ENCODE measurements at regions not wholly inside any gene's neighbourhood (a gene's known extent, or its start where the extent isn't known, plus 50 kb on each side); places are given as distances from the start of the nearest gene placed in this dataset.

- H2BK5ac ChIP-seq (ENCODE audit: low read length), result no peak overlapping the region
- no CpG with 5 or more reads among the region's 6 CpGs for WGBS, 2 donors (ENCODE audit: extremely low coverage in 2 of 2, insufficient read length in 2 of 2, insufficient replicate concordance in 1 of 2)
- no peak overlapping the region for H3K4ac ChIP-seq (ENCODE audit: low read length)
- no peak overlapping the region for H3K4me2 ChIP-seq (ENCODE audit: insufficient read depth, low read length, poor library complexity, severe bottlenecking)
- H3K9me3 ChIP-seq (replicated peaks in 1 of 2; ENCODE audit: control insufficient read depth in 2 of 2, insufficient read depth in 1 of 2, low read depth in 1 of 2, low read length in 2 of 2), result peaks cover 0 to 1% of the 10 kb centered on the region in 2 donors
- H3K79me1 ChIP-seq (ENCODE audit: low read depth, low read length), result no peaks in the 10 kb centered on the region
- H3K9ac ChIP-seq (ENCODE audit: low read depth, low read length, poor library complexity), result no peak overlapping the region
- no peaks in the 10 kb centered on the region for H3K36me3 ChIP-seq (replicated peaks in 1 of 2; ENCODE audit: control insufficient read depth in 2 of 2, insufficient read depth in 2 of 2, low read length in 2 of 2)
- H2BK12ac ChIP-seq (ENCODE audit: low read length), result no peak overlapping the region
- H3K27me3 ChIP-seq (ENCODE audit: control insufficient read depth in 3 of 3, insufficient read depth in 3 of 3, low read depth in 1 of 3, low read length in 3 of 3), result no peaks in the 10 kb centered on the region
- no peak overlapping the region for H3K18ac ChIP-seq (ENCODE audit: low read length)
- no peak for DNase-seq (ENCODE audit: low spot score)
- no peak overlapping the region for H4K8ac ChIP-seq (ENCODE audit: low read depth, low read length)
- no peak overlapping the region for H3K27ac ChIP-seq (replicated peaks; ENCODE audit: low read length)
- no peak overlapping the region for H2BK15ac ChIP-seq (ENCODE audit: low read length)
- H3K23ac ChIP-seq (ENCODE audit: low read depth, low read length, poor library complexity), result no peak overlapping the region
- H2AK5ac ChIP-seq (ENCODE audit: low read depth, low read length), result no peak overlapping the region
- no peak overlapping the region for H4K91ac ChIP-seq (ENCODE audit: low read depth, low read length, poor library complexity)
- H3K14ac ChIP-seq (ENCODE audit: low read length), result no peak overlapping the region
- no peak overlapping the region for H2AFZ ChIP-seq (ENCODE audit: low read length)
- H2BK120ac ChIP-seq (ENCODE audit: low read depth, low read length), result no peak overlapping the region
- H3K4me3 ChIP-seq (ENCODE audit: low read length in 2 of 2), result no peak overlapping the region
- no peaks in the 10 kb centered on the region for H3K4me1 ChIP-seq (ENCODE audit: control insufficient read depth in 2 of 2, insufficient read depth in 1 of 2, low read depth in 1 of 2, low read length in 2 of 2)
These were observed 102.1 kb upstream of the PHACTR1 start for GRCh38 chr6:12614456-12614855.

- DNase-seq (ENCODE audit: low spot score), result no peak
- no peak overlapping the region for H2BK5ac ChIP-seq (ENCODE audit: low read length)
- H4K91ac ChIP-seq (ENCODE audit: low read depth, low read length, poor library complexity), result no peak overlapping the region
- no peak overlapping the region for H4K8ac ChIP-seq (ENCODE audit: low read depth, low read length)
- H3K9me3 ChIP-seq (replicated peaks in 1 of 2; ENCODE audit: control insufficient read depth in 2 of 2, insufficient read depth in 1 of 2, low read depth in 1 of 2, low read length in 2 of 2), result peaks cover 0 to 1% of the 10 kb centered on the region in 2 donors
- H3K27me3 ChIP-seq (ENCODE audit: control insufficient read depth in 3 of 3, insufficient read depth in 3 of 3, low read depth in 1 of 3, low read length in 3 of 3), result no peaks in the 10 kb centered on the region
- H2AFZ ChIP-seq (ENCODE audit: low read length), result no peak overlapping the region
- H2BK120ac ChIP-seq (ENCODE audit: low read depth, low read length), result no peak overlapping the region
- H3K18ac ChIP-seq (ENCODE audit: low read length), result no peak overlapping the region
- H3K14ac ChIP-seq (ENCODE audit: low read length), result no peak overlapping the region
- no peak overlapping the region for H2BK15ac ChIP-seq (ENCODE audit: low read length)
- no peak overlapping the region for H3K4me3 ChIP-seq (ENCODE audit: low read length in 2 of 2)
- no peak overlapping the region for H3K23ac ChIP-seq (ENCODE audit: low read depth, low read length, poor library complexity)
- no peak overlapping the region for H2BK12ac ChIP-seq (ENCODE audit: low read length)
- no peaks in the 10 kb centered on the region for H3K36me3 ChIP-seq (replicated peaks in 1 of 2; ENCODE audit: control insufficient read depth in 2 of 2, insufficient read depth in 2 of 2, low read length in 2 of 2)
- no peak overlapping the region for H3K9ac ChIP-seq (ENCODE audit: low read depth, low read length, poor library complexity)
- WGBS, 2 donors (ENCODE audit: extremely low coverage in 2 of 2, insufficient read length in 2 of 2, insufficient replicate concordance in 1 of 2), result no CpG with 5 or more reads among the region's 6 CpGs
- no peak overlapping the region for H2AK5ac ChIP-seq (ENCODE audit: low read depth, low read length)
- H3K27ac ChIP-seq (replicated peaks; ENCODE audit: low read length), result no peak overlapping the region
- no peak overlapping the region for H3K4ac ChIP-seq (ENCODE audit: low read length)
- H3K79me1 ChIP-seq (ENCODE audit: low read depth, low read length), result no peaks in the 10 kb centered on the region
- no peak overlapping the region for H3K4me2 ChIP-seq (ENCODE audit: insufficient read depth, low read length, poor library complexity, severe bottlenecking)
- H3K4me1 ChIP-seq (ENCODE audit: control insufficient read depth in 2 of 2, insufficient read depth in 1 of 2, low read depth in 1 of 2, low read length in 2 of 2), result no peaks in the 10 kb centered on the region
These were observed 98.3 kb upstream of the PHACTR1 start for GRCh38 chr6:12618296-12618695.

GRCh38 chr6:12621754-12622153, 94.8 kb upstream of the PHACTR1 start:
- Histone ChIP-seq H3K27ac (replicated peaks; ENCODE audit: low read length) (no peak overlapping the region), H3K18ac (ENCODE audit: low read length) (no peak overlapping the region), H3K23ac (ENCODE audit: low read depth, low read length, poor library complexity) (no peak overlapping the region), H3K9me3 (replicated peaks in 1 of 2; ENCODE audit: control insufficient read depth in 2 of 2, insufficient read depth in 1 of 2, low read depth in 1 of 2, low read length in 2 of 2) (no peaks in the 10 kb centered on the region), H3K36me3 (replicated peaks in 1 of 2; ENCODE audit: control insufficient read depth in 2 of 2, insufficient read depth in 2 of 2, low read length in 2 of 2) (no peaks in the 10 kb centered on the region), H2AK5ac (ENCODE audit: low read depth, low read length) (no peak overlapping the region), H3K4me3 (ENCODE audit: low read length in 2 of 2) (no peak overlapping the region), H3K14ac (ENCODE audit: low read length) (no peak overlapping the region), H2BK15ac (ENCODE audit: low read length) (no peak overlapping the region), H2AFZ (ENCODE audit: low read length) (no peak overlapping the region), H3K4ac (ENCODE audit: low read length) (no peak overlapping the region), H4K8ac (ENCODE audit: low read depth, low read length) (no peak overlapping the region), H3K79me1 (ENCODE audit: low read depth, low read length) (no peaks in the 10 kb centered on the region), H2BK12ac (ENCODE audit: low read length) (no peak overlapping the region), H3K27me3 (ENCODE audit: control insufficient read depth in 3 of 3, insufficient read depth in 3 of 3, low read depth in 1 of 3, low read length in 3 of 3) (no peaks in the 10 kb centered on the region), H3K4me1 (ENCODE audit: control insufficient read depth in 2 of 2, insufficient read depth in 1 of 2, low read depth in 1 of 2, low read length in 2 of 2) (no peaks in the 10 kb centered on the region), H4K91ac (ENCODE audit: low read depth, low read length, poor library complexity) (no peak overlapping the region), H3K9ac (ENCODE audit: low read depth, low read length, poor library complexity) (no peak overlapping the region), H2BK5ac (ENCODE audit: low read length) (no peak overlapping the region), H3K4me2 (ENCODE audit: insufficient read depth, low read length, poor library complexity, severe bottlenecking) (no peak overlapping the region), H2BK120ac (ENCODE audit: low read depth, low read length) (no peak overlapping the region)
- DNase-seq (ENCODE audit: low spot score), result no peak
- WGBS, 2 donors (ENCODE audit: extremely low coverage in 2 of 2, insufficient read length in 2 of 2, insufficient replicate concordance in 1 of 2), result no CpG with 5 or more reads among the region's 5 CpGs

GRCh38 chr6:12622566-12622965, 94.0 kb upstream of the PHACTR1 start:
- no peak overlapping the region for H4K8ac ChIP-seq (ENCODE audit: low read depth, low read length)
- H3K9ac ChIP-seq (ENCODE audit: low read depth, low read length, poor library complexity), result no peak overlapping the region
- H3K14ac ChIP-seq (ENCODE audit: low read length), result no peak overlapping the region
- no peak overlapping the region for H2BK120ac ChIP-seq (ENCODE audit: low read depth, low read length)
- H3K36me3 ChIP-seq (replicated peaks in 1 of 2; ENCODE audit: control insufficient read depth in 2 of 2, insufficient read depth in 2 of 2, low read length in 2 of 2), result no peaks in the 10 kb centered on the region
- H3K4me3 ChIP-seq (ENCODE audit: low read length in 2 of 2), result no peak overlapping the region
- H2BK5ac ChIP-seq (ENCODE audit: low read length), result no peak overlapping the region
- H3K4ac ChIP-seq (ENCODE audit: low read length), result no peak overlapping the region
- H3K4me1 ChIP-seq (ENCODE audit: control insufficient read depth in 2 of 2, insufficient read depth in 1 of 2, low read depth in 1 of 2, low read length in 2 of 2), result no peaks in the 10 kb centered on the region
- no peak overlapping the region for H2BK15ac ChIP-seq (ENCODE audit: low read length)
- no peak for DNase-seq (ENCODE audit: low spot score)
- no peak overlapping the region for H2AFZ ChIP-seq (ENCODE audit: low read length)
- H2AK5ac ChIP-seq (ENCODE audit: low read depth, low read length), result no peak overlapping the region
- no peaks in the 10 kb centered on the region for H3K27me3 ChIP-seq (ENCODE audit: control insufficient read depth in 3 of 3, insufficient read depth in 3 of 3, low read depth in 1 of 3, low read length in 3 of 3)
- H3K4me2 ChIP-seq (ENCODE audit: insufficient read depth, low read length, poor library complexity, severe bottlenecking), result no peak overlapping the region
- H2BK12ac ChIP-seq (ENCODE audit: low read length), result no peak overlapping the region
- no peak overlapping the region for H4K91ac ChIP-seq (ENCODE audit: low read depth, low read length, poor library complexity)
- H3K18ac ChIP-seq (ENCODE audit: low read length), result no peak overlapping the region
- H3K27ac ChIP-seq (replicated peaks; ENCODE audit: low read length), result no peak overlapping the region
- H3K9me3 ChIP-seq (replicated peaks in 1 of 2; ENCODE audit: control insufficient read depth in 2 of 2, insufficient read depth in 1 of 2, low read depth in 1 of 2, low read length in 2 of 2), result no peaks in the 10 kb centered on the region
- H3K79me1 ChIP-seq (ENCODE audit: low read depth, low read length), result no peaks in the 10 kb centered on the region
- no peak overlapping the region for H3K23ac ChIP-seq (ENCODE audit: low read depth, low read length, poor library complexity)
